Amygdala (tissue), 56 donors: ENCODE measurements at regions not wholly inside any gene's neighbourhood (a gene's known extent, or its start where the extent isn't known, plus 50 kb on each side); places are given as distances from the start of the nearest gene placed in this dataset.
"Not testable (repeated sequence)": the region's sequence is repeated elsewhere in the genome, so short reads cannot be mapped to it uniquely, and the experiment has no call there.

Experiments
- DNase-seq, 56 donors: peaks; one replicate each; lab custom pipeline; 2025; lab: John Stamatoyannopoulos, UW

DNA sequence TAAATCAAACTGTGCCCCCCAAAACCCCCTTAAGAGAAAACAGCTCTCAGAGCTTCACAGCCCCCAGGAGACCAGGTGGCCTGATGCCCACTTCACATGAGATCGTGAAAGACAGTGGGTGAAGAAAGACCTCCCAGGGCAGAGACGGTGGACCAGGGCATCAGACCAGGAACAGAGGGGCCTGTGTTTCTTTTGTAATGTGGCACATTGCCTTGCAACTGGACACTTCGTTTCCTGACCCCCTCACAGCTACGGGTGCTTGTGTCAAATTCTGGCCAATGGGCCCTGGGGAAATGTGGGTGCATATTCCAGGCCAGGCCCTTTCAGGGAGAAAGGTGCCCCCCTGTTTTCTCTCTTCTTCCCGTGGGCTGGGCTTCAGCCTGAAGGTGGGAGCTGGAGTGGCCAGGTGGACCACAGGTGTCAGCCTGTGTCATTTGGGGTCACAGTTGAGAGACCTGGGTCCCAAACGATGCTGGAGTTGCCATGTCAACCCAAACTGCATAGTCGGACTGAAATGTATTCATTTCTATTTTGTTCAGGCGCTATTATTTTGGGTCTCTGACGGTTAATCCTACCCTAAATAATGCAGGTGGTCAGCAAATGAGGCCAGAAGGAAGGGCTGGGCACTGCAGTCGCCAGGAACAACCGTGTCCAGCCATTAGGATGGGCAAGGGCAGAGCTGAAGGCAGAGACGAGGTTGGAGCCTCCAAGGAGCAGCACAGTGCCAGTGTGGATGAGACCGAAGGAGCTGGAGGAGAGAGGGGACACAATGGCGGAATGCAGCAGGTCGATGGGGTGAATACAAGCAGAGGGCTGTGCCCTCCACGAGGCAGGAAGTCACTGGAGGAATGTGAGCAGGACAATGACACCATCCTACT lies 338.2 kb downstream of the EIPR1 start:
- no peak for DNase-seq

DNA sequence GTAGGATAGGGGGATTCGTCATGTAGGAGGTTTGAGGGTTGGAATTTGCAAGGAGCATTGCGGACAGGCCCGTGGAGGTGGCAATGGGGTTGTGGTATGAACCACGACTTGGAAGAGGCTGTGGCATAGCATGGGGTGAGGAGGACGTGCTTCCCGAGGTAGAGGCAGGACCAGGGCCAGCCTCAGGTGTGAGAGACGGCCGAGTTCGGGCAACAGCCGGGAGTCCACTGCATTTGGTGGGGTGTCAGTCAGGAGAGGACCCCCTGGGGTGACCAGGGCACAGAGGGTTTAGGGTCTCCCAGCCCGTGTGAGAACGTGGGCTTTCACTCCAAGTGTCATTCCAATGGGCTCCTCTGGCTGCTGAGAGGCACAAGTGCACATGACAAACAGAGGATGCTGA lies 339.0 kb downstream of the EIPR1 start:
- no peak for DNase-seq

DNA sequence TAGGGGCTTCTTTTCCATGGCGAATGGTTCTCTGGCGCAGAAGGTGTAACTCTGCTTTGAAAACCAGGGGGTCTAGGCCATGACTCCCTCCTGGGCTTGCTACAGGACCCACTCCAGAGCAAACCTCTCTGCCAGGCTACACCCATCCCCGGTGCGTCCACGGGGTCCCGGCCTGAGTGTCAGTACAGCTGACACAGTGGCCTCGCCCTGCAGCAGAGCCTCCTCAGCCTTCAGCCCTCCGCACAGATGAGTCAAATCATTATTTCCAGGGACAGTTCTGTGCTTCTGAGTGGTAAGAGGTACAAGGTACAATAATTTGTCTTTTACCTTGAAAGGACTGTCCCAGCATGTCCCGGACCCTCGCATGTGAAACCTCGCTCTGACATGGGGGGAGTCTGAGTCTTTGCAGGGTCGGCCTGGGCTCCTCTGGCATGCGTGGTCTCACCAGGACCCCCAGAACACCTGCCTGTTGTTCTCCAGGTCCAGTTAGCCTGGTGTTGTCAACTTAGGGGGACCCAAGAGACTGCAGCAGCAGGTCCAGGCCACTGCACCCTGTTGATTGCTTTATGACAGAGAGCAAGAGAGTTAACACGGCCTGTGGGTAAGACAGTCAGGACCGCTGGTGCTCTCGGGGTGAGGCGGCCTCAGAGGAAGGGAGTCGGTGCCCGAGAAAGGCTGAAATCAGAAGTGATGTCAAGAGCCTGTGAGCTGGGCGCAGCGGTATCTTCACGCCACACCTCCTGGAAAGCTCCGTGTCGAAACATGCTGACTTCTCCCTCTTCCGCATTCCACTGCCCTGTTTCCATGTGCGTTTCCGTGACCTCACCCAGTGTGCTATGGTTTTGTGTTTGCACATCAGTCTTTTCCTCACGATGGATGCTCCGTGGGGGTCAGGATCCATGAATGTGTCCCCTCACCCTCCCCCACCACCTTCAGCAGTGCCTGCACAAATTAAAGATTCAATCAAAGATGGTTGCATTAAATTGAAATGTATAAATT lies 340.1 kb downstream of the EIPR1 start:
- DNase-seq: no peak

DNA sequence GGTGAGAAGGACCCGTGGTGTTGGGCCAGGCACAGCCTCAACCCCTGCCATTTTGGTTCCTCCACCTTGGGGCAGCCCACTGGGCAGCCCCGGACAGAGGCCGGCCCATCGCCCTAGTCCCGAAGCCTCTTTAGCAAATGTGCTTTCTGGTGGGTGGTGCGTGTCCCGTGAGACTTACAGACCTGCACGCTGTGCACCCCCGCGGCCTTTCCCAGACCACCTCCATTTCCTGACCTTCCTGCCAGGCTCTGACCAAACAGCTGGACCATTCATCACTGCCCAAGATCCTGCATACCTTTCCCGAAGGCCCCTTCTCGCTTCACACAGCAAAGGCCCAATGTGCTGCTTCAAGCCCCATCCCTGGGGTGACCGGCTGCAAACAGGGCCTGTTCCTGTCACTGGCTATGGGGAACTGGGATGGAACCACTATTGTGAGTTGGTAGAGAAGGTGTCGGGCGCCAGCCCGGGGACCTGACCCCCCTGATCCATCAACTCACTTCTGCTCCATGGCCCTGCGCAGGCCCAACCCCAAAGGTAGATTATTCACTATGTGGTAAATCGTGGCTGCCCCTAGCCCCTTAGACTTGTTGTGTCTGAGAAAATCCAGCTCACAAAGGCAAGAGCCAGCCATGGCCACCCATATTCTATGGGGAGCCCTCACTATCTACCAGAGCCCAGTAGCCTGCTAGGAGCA lies 341.0 kb downstream of the EIPR1 start:
- DNase-seq: no peak

DNA sequence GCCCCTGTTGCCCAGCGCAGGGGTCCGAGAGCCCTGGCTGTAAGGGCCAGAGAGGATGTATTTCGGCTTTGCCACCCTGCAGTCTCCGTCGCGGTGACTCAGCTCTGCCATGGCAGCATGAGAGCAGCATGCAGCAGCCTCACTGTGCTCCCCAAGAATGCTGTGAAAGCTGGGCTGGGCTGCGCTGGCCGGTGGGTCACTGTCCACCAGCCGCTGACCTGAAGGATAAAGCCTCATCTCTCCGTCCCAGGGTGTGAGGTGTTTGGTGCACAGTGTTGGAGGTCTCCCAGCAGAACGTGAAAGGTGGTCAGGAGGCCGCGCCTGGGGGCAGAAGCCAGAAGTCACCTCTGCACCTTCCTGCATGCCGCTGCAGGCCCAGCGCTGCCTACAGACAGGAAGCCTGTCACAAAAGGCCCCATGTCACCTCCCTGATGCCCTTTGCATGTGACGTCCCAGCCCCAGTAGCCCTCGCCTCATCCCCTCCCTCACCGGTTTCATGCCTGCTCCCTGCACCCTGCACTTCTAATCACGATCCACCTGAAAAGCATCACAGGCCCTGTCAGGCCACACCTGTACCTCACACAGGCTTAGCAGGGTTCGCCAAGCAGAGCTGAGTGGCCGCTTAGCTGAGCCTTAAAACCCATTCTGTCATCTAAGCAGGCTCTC lies 342.1 kb downstream of the EIPR1 start:
- DNase-seq: no peak

DNA sequence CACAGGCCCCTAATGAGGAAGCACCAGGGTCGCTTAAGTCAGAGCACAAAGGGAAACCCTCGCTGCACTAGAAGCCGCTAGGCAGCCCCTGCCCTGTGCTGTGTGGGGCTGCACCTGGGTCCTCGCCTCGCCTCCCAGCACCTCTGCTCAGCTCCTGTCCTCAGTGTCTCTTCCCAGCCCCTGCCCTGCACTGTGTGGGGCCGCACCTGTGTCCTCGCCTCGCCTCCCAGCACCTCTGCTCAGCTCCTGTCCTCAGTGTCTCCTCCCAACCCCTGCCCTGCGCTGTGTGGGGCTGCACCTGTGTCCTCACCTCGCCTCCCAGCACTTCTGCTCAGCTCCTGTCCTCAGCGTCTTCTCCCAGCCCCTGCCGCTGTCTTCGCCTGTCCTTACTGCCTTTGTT lies 342.8 kb downstream of the EIPR1 start:
- DNase-seq: no peak

DNA sequence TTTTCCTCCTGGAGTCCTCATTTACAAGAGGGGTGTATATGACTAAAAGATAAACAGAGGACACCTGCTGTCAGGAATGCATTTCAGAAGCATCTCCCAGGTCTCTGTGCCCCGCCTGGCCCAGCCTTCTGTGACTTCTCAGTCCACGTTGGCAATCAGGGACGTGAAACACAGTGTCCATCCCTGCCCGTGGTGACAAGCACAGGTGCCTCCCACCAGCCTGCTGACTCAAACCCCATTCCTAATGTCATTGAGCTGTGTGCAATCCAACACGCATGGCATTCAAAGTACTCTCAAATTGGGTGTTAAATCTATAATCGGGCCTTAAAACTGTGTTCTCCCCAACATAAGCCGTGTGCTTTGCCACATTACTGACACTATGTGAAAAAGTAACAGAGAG lies 343.2 kb downstream of the EIPR1 start:
- no peak for DNase-seq

DNA sequence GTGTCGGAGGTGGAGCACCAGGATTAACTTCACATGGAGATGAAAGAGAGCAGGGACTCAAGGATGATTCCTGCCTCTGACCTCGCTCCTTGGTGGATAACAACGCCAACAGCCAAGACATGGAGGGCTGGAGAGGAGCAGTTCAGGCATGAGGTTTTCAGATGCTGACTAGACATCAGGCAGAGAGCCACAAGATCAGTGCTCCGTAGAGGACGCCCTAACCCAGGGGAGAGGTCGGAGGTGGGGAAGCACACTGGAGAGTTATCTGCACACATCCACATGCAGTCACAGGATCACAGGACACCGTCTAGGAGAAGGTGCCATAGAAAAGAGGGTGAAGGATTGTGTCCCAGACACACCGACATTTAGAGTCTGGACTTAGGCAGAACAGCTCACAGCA lies 344.3 kb downstream of the EIPR1 start:
- DNase-seq: no peak

DNA sequence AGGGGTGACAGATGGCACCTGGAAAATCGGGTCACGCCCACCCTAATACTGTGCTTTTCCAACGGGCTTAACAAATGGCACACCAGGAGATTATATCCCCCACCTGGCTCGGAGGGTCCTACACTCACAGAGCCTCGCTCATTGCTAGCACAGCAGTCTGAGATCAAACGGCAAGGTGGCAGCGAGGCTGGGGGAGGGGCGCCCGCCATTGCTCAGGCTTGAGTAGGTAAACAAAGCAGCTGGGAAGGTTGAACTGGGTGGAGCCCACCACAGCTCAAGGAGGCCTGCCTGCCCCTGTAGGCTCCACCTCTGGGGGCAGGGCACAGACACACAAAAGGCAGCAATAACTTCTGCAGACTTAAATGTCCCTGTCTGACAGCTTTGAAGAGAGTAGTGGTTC lies 346.8 kb downstream of the EIPR1 start:
- DNase-seq: not testable (repeated sequence)

DNA sequence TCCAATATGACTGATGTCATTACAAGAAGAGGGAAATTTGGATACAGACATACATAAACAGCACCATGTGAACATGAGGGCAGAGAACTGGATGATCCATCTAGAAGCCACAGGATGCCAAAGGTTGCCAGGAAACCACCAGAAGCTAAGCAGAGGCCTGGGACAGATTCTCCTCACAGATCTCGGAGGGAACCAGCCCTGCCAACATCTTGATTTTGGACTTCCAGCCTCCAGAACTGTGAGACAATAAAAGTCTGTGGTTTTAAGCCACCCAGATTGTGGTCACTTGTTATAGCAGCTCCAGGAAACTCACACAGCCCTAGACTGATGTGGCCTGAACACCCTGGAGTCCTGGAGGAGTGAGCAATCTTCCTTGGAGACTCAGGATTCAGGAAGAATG lies 351.6 kb downstream of the EIPR1 start:
- no peak for DNase-seq

DNA sequence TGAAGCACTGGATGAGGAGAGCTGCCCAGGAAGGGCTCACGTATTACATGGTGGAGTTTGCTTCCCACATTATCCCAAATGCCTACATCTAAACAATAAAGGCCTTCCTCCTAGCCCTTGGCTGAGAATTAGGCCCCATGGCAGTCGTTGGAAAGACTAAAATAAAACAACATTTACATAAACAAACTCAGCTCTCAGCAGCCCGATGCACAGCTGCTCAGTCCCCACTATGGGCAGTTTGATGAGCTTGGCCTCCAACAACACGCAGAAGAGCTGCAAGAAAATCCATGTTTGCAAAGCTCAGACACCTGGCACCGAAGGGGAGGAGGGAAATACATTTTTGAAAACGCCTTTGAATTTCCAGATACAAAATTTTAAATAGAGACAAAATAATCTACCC lies 352.4 kb downstream of the EIPR1 start:
- DNase-seq: no peak

DNA sequence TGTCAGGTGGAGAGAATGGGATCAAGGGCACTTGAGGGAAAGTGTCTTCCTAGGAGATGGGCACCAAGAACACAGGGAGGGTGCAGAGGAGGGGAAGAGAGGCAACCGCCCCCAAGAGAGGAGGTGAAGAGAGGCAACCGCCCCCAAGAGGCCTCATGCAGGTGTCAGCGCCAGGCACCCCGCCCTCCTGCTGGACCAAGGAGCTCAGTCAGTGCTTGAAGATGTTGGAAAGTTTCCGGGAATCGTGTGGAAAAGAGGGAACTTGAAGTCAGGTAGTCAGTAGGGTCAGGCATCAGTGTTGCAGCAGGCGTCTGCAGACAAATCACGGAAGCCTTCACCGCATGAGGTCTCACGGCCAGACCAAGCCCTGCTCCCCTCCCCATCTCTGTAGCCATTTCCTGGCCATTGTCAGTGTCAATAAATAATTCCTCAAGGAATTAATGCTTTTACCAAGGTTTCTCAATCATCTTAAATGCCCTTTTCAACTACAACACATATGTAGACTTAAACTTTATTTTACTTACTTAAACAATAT lies 353.1 kb downstream of the EIPR1 start:
- no peak for DNase-seq

DNA sequence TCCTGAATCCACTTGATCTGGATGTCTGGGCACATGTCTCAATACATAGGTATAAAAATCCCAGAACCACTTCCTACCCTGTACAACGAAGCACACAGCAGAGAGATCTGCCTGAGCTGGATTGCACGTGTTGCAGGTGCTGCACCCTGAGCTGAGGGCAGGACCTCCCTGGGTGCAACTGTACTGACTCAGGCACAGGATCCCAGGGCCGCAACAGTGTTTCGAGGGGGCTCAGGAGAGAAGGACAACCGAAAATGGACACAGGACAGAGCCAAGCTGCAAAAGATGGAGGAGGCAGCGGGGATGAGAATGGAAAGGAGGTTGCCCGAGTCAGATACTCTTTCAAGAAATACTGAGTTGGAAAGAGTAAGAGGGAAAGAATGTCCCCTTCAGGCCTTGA lies 354.1 kb downstream of the EIPR1 start:
- DNase-seq: no peak

DNA sequence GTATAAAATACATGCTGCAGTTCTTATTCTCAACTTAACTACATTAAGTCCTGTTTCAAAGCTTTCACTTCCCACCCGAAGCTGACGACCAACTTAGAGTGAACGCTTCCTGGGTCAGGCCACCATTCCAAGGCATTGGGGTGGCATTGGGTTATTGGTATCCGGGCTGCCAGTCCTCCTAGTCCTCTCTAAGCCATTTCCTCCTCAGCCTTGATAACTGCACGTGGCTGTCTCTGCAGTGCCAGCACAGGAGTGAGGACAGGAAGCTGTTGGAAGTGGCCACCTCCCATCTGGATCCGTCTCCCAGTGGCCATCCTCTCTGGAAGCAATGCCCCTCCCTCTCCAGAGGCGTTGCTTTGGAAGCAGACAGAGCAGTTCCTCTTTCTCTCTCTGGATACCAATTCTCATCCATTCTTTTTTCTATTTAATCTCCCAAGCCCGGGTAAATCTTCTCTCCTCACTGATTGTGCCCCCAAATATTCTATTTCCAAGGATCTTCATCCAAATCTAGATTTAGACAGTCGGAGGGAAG lies 354.7 kb downstream of the EIPR1 start:
- no peak for DNase-seq

DNA sequence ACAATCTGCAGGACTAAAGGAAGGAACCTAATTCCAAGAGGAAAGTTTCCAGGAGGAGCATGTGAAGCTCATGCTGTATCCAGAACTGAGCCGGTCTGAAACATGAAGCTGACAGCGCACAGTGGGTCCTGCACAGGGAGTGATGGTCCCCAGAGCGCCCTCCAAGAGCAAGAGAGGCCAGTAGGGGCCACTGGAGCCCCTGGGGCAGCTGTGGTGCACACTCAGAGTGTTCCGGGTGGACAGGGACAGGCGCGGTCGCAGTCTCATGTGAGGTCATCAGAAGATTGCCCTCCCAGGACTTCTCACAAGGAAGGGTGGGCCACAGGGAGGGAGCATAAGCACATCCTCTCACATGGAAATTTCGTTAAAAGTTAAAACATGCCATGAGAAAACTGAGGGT lies 355.9 kb downstream of the EIPR1 start:
- DNase-seq: no peak

DNA sequence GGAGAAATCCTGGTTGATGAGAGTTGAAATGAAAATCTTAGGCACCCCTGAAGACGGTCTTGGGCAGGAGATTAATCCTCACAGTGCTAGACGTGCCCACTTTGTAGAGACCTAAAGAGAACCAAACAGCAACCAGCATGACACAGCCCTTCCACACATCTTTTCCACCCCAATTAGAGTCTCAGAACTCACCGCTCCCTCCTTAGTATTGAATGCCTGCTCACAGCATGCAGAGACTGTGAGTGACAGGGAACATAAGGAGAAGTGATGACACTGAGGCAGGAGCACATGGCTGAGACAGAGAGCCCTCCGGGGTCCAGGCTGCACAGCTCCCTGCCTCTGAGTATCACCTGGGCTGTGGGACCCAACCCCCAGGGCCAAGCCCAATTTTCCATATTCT lies 367.6 kb downstream of the EIPR1 start:
- DNase-seq: no peak

DNA sequence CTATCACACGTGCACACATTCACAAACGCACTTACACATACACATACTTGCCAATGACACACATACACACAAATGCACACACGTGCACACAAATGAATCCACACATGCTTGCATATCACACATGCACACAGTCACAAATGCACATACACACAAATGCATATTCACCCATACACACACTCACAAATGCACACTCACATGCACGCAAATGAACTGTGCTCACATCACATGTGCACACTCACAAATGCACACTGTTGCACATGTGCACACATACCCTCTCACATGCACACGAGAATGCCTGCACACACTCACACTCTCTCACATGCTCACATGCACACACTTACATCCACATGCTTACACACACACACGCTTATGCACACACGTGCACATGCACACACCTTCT lies 368.1 kb downstream of the EIPR1 start:
- DNase-seq: no peak

DNA sequence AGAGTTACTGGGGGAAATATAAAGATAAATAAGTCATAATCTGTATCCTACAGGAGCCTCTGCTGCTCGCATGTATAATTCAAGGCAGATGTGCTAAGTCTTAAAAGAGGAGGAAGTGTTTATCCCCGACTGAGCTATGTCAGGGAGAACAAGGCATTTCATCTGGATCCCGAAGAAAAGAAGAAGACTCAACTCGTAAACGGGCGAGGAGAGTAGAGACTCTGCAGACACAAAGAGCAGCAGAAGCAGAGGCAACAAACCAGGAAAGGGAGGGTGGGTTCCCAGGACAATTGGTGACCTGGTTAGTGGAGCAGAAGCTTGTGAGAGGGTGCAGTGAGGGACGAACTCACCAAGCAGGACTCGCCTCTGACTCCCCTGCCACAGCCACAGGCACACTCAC lies 368.6 kb downstream of the EIPR1 start:
- no peak for DNase-seq

DNA sequence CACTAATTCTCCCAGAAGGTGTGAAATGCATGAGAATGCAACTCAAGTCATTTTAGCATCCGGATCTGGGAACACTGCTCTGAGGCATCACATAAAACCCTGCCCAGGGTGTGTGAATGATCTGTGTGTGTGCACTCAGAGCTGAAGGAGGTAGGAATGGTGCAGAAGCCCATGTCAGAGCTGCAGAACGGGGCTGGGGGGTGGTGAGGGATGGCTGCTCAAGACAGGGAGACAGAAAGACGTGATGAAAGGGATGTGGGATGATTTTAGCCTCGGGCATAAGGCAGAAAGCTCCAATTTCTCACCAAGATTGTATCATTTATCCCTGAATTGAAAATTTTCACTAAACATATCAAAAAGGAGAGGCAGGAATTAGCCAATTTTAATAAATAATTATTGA lies 369.1 kb downstream of the EIPR1 start:
- no peak for DNase-seq

DNA sequence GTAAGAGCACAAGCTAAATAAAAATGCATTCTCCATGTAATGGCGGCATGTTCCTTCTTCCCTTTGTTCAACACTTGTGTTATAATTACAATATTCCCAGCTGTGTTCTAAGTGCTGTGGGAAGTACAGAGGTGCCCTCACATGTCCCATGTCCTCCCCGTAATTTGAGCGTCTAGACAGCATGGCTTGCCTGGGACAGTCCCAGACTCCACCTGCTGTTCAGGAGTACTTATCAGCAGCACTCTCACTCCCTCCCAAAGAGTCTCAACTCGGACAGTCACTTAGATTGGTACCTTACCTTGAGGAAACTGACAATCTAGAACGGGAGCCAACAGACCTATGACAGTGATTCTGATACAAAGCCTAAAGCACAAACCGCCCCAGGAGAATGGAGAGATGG lies 370.5 kb downstream of the EIPR1 start:
- no peak for DNase-seq
